ENCODE measurements at regions not wholly inside any gene's neighbourhood (a gene's known extent, or its start where the extent isn't known, plus 50 kb on each side); places are given as distances from the start of the nearest gene placed in this dataset.

GRCh38 chr18:44630118-44630517 lies 50.6 kb upstream of the SETBP1 start:
- TF ChIP-seq CTCF (IDR thresholded peaks at IDR 0.05) (no peak), POLR2A (IDR thresholded peaks at IDR 0.05) (no peak)
